HG02970 (cell line): ENCODE measurements at regions not wholly inside any gene's neighbourhood (a gene's known extent, or its start where the extent isn't known, plus 50 kb on each side); places are given as distances from the start of the nearest gene placed in this dataset.
"Not testable (repeated sequence)": the region's sequence is repeated elsewhere in the genome, so short reads cannot be mapped to it uniquely, and the experiment has no call there.

Experiments
- ATAC-seq: cut with Tn5 transposase; IDR thresholded peaks from one replicate; pipeline ENCODE4 v1.9.1; 2021; ENCODE audit warnings: mild to moderate bottlenecking, moderate library complexity, moderate number of reproducible peaks; ENCODE audit not compliant: unreplicated experiment, low FRiP score

DNA sequence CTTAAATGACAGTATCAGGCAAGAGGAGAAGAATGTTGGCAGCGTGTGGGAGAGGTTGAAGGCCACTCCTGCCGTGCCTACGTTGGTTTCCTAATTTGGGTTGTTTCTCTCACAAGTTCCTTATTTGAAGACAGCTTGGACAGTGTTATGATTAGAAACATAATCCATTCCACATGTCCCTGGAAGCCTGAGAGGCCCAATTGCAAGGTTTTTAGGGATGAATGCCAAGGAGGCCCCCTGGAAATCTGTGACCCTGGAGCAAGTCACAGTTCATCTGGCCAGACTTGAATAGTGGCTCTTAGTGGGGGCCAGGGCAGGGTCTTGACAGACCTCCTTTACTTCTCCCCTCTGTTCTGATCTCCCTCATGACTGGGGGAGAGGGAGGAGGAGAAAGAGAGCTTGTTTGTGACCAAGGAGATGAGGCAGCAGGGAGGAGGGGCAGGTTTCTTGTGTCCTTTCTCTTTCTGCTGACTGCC, 584.4 kb upstream of the TBL1XR1 start:
- no peak for ATAC-seq

DNA sequence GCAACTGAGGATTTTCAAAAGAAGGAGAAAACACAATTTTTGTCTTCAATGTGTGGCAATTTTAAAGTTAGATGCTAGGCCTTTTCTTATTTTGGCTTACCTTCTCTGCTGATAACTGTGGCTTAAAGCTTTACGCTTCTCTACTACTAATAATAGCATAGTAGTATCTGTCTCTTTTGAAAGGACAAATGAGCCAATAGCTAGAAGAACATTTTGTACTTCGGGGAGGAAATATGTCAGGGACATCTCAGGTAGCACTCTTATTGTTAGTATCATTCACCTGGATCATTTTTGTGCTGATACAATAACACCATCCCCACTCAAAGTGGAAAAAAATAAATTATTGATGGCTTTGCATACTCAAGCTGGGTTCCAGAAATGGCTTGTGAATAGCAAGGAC, 586.1 kb upstream of the TBL1XR1 start:
- no peak for ATAC-seq

GRCh38 chr3:177783767-177784166, 586.5 kb upstream of the TBL1XR1 start:
- no peak for ATAC-seq

GRCh38 chr3:177787279-177788041, 590.2 kb upstream of the TBL1XR1 start:
- ATAC-seq, result peak; percentile 74

DNA sequence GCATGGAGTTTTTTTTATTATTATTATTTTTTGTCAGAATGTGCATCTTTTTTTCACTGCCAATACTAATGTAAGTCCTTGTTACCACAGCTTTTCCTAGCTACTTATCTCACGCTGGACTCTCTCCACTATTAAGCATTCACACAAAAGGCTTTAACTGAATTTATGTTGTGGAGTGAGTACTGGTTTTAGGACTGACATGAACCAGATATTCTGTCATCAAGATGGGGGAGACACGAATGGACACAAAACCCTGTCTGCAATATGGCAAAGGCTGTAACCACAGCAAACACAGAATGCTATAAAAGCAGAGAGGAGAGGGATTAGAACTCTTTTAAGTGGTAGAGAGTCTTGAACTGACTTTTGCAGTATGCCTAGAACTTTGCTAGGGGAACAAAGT, 592.2 kb upstream of the TBL1XR1 start:
- no peak for ATAC-seq

DNA sequence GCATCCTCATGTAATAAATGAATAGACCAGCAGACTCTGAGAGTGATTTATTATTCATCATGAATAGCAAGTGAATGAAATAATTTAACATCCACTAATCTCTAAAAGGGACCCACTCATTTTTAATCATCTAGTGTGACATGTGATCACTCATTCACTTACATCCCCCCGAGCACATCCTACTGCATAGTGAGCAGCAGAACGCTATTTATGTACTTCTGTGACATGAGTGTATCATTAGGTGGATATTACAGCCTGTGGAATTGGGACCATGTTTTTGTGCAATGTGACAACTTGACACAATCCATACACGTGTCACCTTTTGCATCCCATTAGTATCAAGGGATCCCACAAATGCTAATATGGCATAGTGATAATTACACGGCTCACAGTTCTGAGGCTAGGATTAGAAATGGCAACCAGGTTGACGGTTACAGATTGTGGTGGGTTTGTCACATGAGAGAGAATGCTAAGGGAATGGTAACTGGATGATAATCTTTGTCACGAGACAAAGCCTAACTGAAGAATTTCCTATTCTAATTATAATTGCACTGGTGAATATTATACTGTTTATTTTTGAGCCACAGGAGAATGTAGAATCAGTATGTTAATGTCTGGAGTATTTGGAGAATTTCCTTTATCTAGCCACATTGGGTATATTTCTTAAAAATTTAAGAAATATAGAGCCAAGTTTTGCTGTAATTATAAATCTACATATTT, 595.2 kb upstream of the TBL1XR1 start:
- no peak for ATAC-seq

DNA sequence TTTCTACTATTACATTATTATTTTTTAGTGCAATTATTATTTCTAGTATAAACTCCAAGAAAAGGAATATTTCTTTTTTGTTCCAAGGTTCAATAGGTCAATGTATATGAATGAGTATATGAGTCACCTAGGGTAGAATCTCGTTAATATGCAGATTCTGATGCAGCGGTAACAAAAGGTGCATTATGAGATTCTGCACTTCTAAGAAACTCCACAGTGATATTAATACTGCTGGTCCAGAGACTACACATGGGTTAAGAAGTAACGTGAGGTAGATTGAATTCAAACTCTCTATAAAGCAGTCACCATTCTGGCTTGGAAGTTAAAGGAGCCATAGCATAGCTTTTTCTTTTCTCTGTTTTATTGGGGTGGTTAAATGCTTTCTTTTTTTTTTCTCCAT, 596.2 kb upstream of the TBL1XR1 start:
- ATAC-seq, result no peak

GRCh38 chr3:177795216-177795615, 597.9 kb upstream of the TBL1XR1 start:
- no peak for ATAC-seq

GRCh38 chr3:177795859-177796258, 598.6 kb upstream of the TBL1XR1 start:
- ATAC-seq, result no peak

DNA sequence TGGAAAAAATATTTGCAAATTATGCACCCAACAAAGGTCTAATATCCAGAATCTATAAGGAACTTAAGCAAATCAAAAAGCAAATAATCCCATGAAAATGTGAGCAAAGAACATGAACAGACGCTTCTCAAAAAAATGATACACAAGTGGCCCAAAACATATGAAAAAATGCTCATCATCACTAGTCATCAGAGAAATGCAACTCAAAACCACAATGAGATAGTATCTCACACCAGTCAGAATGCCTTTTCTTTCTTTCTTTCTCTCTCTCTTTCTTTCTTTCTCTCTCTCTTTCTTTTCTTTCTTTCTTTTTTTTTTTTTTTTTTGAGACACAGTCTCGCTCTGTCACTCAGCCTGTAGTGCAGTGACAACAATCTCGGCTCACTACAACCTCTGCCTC, 602.9 kb upstream of the TBL1XR1 start:
- not testable (repeated sequence) for ATAC-seq

DNA sequence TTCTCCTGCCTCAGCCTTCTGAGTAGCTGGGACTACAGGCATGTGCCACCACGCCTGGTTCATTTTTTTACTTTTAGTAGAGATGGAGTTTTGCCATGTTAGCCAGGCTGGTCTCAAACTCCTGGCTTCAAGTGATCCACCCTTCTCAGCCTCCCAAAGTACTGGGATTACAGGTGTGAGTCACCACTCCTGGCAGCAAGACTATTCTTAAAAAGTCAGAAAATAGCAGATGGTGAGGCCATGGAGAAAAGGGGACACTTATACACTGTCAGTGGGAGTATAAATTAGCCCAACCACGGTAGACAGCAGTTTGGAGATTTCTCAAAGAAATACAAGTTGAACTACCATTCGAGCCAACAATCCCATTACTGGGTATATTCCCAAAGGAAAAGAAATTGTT, 603.3 kb upstream of the TBL1XR1 start:
- no peak for ATAC-seq

- ATAC-seq, result no peak
These were observed 605.0 kb upstream of the TBL1XR1 start for GRCh38 chr3:177802151-177802900.

GRCh38 chr3:177803500-177803899, 606.2 kb upstream of the TBL1XR1 start:
- no peak for ATAC-seq

DNA sequence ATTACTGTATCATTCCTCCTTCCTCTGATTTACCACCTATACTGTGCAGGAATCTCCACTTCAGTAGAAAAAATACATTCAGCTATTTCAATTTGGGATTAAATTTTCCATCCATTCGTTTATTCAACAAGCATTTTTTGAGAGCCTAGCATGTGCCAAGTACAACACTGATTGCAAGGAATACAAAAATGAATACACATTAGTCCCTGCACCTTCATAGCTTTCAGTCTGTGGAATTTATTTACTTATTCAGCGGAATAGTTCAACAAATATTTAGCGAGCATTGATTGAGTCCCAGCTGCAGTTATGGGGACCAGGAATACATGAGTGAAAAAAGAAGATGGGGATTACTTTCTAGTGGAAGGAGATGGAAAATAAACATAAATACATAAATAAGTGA, 606.8 kb upstream of the TBL1XR1 start:
- no peak for ATAC-seq

- no peak for ATAC-seq
These were observed 607.4 kb upstream of the TBL1XR1 start for GRCh38 chr3:177804646-177805045.

DNA sequence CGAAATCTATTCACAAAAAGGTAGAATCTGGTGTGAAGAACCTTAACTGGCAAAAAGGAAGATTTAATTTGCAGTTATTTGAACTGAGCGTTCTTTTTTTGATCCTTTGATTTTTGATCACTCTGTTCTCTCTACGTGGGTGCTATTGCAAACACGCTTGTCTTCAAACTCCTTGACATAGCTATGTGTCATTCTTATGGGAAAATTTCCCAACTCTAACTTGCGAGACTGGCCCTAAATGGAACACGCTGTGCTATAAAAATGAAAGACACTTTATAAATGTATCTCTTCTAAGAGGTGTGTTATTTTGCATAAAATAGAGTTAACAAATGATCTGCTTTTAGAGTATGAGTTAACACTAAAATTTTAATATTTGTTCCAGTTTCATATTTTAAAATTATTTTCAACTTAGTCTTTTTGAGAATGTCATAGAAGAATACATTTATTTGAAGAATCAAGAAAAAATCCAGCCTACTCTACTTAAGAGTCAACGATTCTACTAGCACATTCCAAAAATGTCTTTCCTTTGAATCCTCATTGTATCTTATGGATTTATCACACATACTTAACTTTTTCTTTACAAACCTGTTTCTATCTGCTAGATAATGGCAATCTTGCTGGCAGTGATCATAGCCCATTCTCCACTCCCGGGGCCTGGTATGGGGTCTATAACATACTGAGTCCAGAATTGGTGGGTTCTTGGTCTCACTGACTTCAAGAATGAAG, 610.0 kb upstream of the TBL1XR1 start:
- no peak for ATAC-seq

DNA sequence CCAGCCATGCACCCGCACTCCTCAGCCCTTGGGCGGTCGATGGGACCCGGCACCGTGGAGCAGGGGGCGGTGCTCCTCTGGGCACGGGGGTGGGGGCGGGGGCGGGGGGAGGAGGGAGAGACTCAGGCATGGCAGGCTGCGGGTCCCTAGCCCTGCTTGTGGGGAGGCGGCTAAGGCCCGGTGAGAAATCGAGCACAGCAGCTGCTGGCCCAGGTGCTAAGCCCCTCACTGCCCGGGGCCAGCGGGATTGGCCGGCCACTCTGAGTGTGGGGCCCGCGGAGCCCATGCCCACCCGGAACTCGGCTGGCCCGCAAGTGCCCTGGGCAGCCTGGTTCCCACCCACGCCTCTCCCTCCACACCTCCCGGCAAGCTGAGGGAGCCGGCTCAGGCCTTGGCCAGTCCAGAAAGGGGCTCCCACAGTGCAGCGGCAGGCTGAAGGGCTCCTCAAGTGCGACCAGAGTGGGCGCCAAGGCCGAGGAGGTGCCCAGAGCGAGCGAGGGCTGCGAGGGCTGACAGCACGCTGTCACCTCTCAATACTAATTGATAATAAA, 611.7 kb upstream of the TBL1XR1 start:
- not testable (repeated sequence) for ATAC-seq

- ATAC-seq, result no peak
These were observed 612.9 kb upstream of the TBL1XR1 start for GRCh38 chr3:177810162-177810623.

DNA sequence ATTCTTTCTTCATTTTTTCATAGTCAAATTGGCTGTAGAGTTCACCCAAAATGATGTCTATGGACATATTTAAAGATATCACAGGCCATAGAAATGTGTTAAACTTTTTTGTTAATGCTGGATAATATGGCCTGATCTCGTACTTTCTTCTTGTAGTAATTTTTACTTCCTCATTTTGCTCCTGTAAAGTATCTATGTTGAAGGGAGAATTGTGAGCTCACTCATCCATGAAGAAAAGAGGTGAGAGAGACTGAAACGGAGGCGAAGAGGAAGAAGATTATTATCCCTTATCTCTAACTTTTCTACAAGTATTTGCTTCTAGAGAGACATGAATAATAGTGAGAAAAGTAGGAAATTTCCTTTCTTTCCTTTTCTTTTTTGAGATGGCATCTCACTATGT, 613.8 kb upstream of the TBL1XR1 start:
- no peak for ATAC-seq

GRCh38 chr3:177811835-177812234, 614.6 kb upstream of the TBL1XR1 start:
- ATAC-seq, result no peak
